GM12864 (cell line): ENCODE measurements at regions not wholly inside any gene's neighbourhood (a gene's known extent, or its start where the extent isn't known, plus 50 kb on each side); places are given as distances from the start of the nearest gene placed in this dataset.

Experiments used
- DNase-seq: peaks from one replicate; pipeline ENCODE4 v3.0.0-alpha.2; 2011; ENCODE audit warnings: low read depth
- H3K4me3 ChIP-seq: 2 replicates; pipeline ENCODE4 v1.5.1; 2011; ENCODE audit warnings: mild to moderate bottlenecking, low read depth, low read length, control low read depth
- TF ChIP-seq, protein P1 (sequence below): IDR thresholded peaks from 2 replicates; pipeline ENCODE4 v1.5.1; 2011; ENCODE audit warnings: low read depth, mild to moderate bottlenecking, moderate library complexity, low read length, control low read depth, inconsistent platforms; ENCODE audit errors: missing control alignments

DNA sequence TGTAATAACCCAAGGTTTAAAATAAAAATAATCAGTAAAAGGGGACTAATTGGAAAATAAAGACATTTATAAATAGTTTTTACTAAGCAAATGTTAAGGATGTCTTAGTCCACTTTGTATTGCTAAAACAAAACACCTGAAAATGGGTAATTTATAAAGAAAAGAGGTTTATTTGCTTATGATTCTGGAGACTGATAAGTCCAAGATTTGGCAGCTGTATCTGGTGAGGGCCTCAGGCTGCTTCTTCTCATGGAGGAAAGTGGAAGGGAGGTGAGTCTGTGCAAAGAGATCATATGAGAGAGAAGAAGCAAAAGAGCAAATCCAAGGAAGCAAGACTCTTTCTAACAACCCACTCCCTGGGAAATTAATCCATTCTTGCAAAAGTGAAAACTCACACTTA is 299.5 kb downstream of the DSC3 start:
- TF ChIP-seq, protein P1, sequence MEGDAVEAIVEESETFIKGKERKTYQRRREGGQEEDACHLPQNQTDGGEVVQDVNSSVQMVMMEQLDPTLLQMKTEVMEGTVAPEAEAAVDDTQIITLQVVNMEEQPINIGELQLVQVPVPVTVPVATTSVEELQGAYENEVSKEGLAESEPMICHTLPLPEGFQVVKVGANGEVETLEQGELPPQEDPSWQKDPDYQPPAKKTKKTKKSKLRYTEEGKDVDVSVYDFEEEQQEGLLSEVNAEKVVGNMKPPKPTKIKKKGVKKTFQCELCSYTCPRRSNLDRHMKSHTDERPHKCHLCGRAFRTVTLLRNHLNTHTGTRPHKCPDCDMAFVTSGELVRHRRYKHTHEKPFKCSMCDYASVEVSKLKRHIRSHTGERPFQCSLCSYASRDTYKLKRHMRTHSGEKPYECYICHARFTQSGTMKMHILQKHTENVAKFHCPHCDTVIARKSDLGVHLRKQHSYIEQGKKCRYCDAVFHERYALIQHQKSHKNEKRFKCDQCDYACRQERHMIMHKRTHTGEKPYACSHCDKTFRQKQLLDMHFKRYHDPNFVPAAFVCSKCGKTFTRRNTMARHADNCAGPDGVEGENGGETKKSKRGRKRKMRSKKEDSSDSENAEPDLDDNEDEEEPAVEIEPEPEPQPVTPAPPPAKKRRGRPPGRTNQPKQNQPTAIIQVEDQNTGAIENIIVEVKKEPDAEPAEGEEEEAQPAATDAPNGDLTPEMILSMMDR = no peak
- DNase-seq = no peak
- no peak overlapping the region for H3K4me3 ChIP-seq

DNA sequence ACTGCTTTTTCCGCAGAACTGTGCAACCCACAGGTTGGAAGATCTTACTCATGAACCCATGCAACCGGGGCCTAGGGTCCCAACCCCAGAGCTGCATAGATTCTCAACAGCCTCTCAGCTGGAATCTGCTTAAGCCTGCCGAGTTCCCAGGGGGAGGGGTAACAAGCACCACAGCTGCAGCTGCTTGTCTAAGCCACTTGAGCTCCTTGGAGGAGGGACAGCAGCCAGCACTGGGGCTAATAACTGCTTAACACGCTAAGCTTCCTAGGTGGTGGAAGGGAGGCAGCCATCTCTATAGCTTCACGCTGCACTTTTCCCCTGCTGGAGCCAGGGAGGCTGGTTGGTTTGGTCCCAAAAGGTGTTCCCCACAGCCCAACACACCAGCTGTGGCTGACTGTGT is 311.6 kb downstream of the DSC3 start:
- DNase-seq = no peak
- no peak overlapping the region for H3K4me3 ChIP-seq
- TF ChIP-seq, protein P1 = no peak

DNA sequence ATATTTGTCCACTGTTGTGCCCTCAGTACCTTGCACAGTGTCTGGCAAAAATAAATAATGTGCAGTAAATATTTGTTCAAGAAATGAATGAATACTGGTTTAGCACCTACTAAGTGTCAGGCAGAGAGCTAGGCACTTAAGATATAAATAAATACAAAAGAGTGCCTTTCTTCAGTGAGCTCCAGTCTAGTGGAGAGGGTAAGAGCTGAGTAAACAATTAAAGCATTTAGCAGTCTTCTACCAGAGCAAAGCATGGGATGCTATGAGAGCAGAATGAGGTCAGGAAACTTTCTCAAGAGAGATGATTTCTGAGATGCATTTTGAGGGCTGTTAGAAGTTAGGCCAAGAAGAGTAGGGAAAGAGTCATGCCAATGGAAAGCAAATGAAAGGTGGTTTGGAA is 314.7 kb downstream of the DSC3 start:
- H3K4me3 ChIP-seq = no peak overlapping the region
- TF ChIP-seq, protein P1 = no peak
- no peak for DNase-seq

DNA sequence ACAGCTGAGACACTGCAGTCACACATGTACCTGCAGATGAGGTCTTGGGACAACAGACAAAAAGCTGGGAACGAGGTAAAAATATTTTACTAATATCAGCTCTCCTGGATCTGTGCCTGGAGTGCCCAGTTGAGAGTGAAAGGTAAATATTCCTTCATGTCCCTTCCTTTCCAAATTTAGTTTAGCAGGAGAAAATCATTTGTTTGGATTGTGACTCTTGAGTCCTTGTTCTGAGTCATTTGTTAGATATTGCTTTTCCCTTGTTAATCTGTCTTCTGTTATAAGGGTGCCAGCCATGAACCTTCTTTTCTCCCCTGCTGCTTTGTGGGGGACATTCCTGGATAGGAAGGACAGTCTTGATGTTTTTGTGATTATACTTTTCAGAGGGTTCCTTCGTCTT is 329.2 kb downstream of the DSC3 start:
- no peak overlapping the region for H3K4me3 ChIP-seq
- no peak for DNase-seq
- TF ChIP-seq, protein P1 = no peak

DNA sequence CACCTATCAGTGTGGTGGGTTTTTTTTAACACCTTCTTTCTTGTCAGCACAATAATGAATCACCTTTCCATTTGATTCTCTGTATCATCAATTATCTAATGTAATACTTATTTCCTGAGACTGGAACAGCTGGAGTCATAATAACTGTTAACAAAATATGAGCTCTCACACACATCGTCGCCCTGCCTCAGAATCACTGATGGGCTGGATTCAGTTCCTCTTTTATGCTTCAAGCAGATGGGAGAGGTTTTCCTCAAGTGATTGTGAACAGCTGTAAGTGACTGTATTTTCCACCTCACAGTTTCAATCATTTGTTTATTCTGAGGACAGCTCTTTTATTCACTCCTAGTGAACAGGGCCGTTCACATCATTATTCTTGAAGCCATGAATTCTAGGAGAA is 330.2 kb downstream of the DSC3 start:
- no peak overlapping the region for H3K4me3 ChIP-seq
- DNase-seq = no peak

DNA sequence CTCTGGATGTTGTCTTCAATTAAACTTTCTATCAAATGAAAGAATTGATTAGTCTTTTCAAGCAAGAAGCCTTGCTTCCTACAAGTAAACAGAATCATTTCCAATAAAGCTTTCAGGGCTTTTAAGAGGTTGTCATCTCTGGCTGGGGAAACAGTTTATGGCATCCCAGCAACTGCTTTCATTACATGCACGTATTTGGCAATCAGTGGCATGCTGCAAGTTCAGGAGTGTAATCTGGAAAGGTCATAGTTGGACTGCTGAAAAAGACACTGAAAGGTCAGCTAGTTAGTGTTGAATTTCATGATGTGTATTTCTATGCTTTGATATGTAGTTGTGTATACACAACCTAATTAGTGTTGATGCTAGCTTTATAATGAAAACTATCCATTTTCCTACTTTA is 332.9 kb downstream of the DSC3 start:
- no peak overlapping the region for H3K4me3 ChIP-seq
- TF ChIP-seq, protein P1 = no peak
- DNase-seq = no peak

More for the DNA sequence above, 330.2 kb downstream of the DSC3 start:
- TF ChIP-seq, protein P1 = no peak

DNA sequence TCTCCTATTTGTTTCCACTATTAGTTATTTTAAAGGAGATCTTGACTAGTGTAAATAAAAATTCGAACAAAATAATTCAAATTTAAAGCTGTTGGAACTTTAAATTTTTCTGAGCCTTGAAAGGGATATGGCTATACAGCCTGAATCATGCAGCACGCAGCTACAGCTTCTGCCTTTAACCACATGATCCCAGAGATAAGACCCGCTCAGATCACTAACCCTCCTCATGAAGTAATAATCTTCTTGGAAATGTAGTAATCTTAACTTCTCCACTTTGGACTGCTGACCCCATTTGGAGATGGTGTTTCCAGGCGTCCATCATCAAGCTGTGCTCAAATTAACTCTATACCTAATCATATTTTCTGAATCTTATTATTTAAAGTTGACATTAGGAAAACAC is 336.6 kb downstream of the DSC3 start:
- no peak for DNase-seq
- TF ChIP-seq, protein P1 = no peak
- no peak overlapping the region for H3K4me3 ChIP-seq
